ENCODE measurements at regions not wholly inside any gene's neighbourhood (a gene's known extent, or its start where the extent isn't known, plus 50 kb on each side); places are given as distances from the start of the nearest gene placed in this dataset.

DNA sequence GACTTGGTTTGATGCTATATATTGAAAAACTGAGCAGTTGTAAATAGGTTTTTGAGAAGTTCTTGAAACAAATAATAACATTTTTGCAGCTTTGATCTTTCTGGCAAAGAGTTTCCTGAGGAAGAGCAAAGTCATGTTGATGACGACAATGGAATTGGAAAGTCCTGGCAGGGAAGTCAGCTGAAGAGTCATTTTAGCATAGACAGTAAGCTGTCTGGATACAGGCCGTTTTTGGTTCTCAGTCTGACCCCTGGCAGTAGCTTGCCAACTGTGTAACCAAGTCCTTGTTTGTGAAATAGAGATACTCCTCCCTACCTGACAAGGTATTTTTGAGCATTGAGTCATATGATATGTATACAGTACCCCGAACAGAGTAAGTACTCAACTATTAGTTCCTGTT, 193.3 kb downstream of the C11orf91 start:
- Histone ChIP-seq H2AK5ac (ENCODE audit: low read length) (no peak overlapping the region), H3K9ac (ENCODE audit: low read length) (no peak overlapping the region), H3K79me1 (ENCODE audit: low read length) (no peaks in the 10 kb centered on the region), H2BK5ac (ENCODE audit: low read length) (no peak overlapping the region), H3K4me2 (ENCODE audit: low read length) (no peak overlapping the region), H3K56ac (ENCODE audit: low read length) (no peak overlapping the region), H3K27ac (ENCODE audit: low read depth, low read length) (no peak overlapping the region), H3K4me1 (ENCODE audit: control insufficient read depth, low read depth, low read length) (no peaks in the 10 kb centered on the region), H4K5ac (ENCODE audit: low read length) (no peak overlapping the region), H2BK15ac (replicated peaks; ENCODE audit: low read depth) (no peak overlapping the region), H3K18ac (ENCODE audit: low read length) (no peak overlapping the region), H3K4me3 (ENCODE audit: low read length) (no peak overlapping the region), H3K79me2 (ENCODE audit: control insufficient read depth, insufficient read depth, low read length) (no peaks in the 10 kb centered on the region), H2BK120ac (ENCODE audit: low read depth, low read length) (no peak overlapping the region), H3K36me3 (ENCODE audit: control insufficient read depth, insufficient read depth, low read length) (no peaks in the 10 kb centered on the region), H3K4ac (ENCODE audit: low read depth, low read length) (no peak overlapping the region), H4K8ac (ENCODE audit: low read depth, low read length) (no peak overlapping the region), H3K27me3 (ENCODE audit: insufficient read depth, low read length, poor library complexity) (no peaks in the 10 kb centered on the region), H3K23ac (ENCODE audit: low read length) (no peak overlapping the region)
- no CpG with 5 or more reads among the region's 3 CpGs for WGBS (ENCODE audit: extremely low coverage, insufficient coverage, low lambda C conversion rate)
- no peak for DNase-seq

DNA sequence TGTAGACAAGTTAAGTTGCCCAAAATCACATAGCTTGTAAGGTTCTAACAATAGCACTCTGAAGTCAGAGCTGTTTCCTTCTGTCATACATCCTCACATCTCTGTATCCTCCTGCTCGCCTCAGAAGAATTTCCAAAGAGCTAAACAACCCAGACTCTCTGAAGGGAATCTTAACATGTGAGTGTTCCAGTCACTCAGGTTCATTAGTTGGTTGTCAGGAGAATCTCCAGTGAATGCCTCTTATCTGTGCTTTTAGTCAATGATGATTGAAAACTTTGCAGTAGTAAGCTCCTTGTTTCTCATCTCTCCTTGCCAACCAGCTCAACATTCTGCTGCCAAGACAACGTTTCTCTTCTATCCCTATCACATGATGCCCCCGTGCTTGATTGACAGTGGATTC, 195.5 kb downstream of the C11orf91 start:
- no peak overlapping the region for H3K4ac ChIP-seq (ENCODE audit: low read depth, low read length)
- H3K79me2 ChIP-seq (ENCODE audit: control insufficient read depth, insufficient read depth, low read length), result no peaks in the 10 kb centered on the region
- no peak overlapping the region for H3K27ac ChIP-seq (ENCODE audit: low read depth, low read length)
- no peak overlapping the region for H4K5ac ChIP-seq (ENCODE audit: low read length)
- DNase-seq, result no peak
- no peak overlapping the region for H3K23ac ChIP-seq (ENCODE audit: low read length)
- WGBS (ENCODE audit: extremely low coverage, insufficient coverage, low lambda C conversion rate), result no CpG with 5 or more reads among the region's 3 CpGs
- no peak overlapping the region for H4K8ac ChIP-seq (ENCODE audit: low read depth, low read length)
- H2BK120ac ChIP-seq (ENCODE audit: low read depth, low read length), result no peak overlapping the region
- no peak overlapping the region for H3K4me2 ChIP-seq (ENCODE audit: low read length)
- H3K27me3 ChIP-seq (ENCODE audit: insufficient read depth, low read length, poor library complexity), result no peaks in the 10 kb centered on the region
- no peak overlapping the region for H3K56ac ChIP-seq (ENCODE audit: low read length)
- no peaks in the 10 kb centered on the region for H3K79me1 ChIP-seq (ENCODE audit: low read length)
- no peaks in the 10 kb centered on the region for H3K4me1 ChIP-seq (ENCODE audit: control insufficient read depth, low read depth, low read length)
- no peak overlapping the region for H3K4me3 ChIP-seq (ENCODE audit: low read length)
- no peak overlapping the region for H2BK15ac ChIP-seq (replicated peaks; ENCODE audit: low read depth)
- H2BK5ac ChIP-seq (ENCODE audit: low read length), result no peak overlapping the region
- H3K9ac ChIP-seq (ENCODE audit: low read length), result no peak overlapping the region
- H3K36me3 ChIP-seq (ENCODE audit: control insufficient read depth, insufficient read depth, low read length), result no peaks in the 10 kb centered on the region
- no peak overlapping the region for H3K18ac ChIP-seq (ENCODE audit: low read length)
- H2AK5ac ChIP-seq (ENCODE audit: low read length), result no peak overlapping the region

DNA sequence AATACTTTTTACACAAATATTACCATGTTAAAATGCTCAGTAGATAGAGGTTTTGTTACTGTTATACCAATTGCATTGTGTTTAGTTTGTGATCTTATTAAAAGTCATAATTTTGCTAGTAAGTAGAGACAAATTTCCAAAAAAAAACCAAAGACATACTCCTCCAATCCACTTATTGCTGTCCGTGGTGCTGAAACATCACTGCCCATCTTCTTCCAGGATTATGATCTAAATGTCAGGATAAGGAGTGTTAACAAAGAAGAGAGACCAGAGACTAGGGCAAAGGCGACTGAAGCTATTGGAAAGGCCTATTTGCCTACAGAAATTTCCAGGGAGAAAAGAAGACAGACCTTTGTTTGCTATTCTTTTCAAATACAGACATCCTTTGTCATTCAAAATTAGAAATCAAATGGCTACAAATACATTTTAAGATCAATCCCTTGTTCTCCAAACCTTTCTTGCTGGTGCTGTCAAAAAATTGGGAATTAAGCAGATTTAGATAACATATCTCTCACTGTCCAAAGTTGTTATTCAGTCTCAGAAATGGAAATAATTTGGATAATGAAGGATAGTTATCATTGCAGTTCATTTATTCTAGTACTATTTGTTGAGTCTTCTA, 199.7 kb downstream of the C11orf91 start:
- Histone ChIP-seq H2BK120ac (ENCODE audit: low read depth, low read length) (no peak overlapping the region), H3K79me2 (ENCODE audit: control insufficient read depth, insufficient read depth, low read length) (no peaks in the 10 kb centered on the region), H3K56ac (ENCODE audit: low read length) (no peak overlapping the region), H3K18ac (ENCODE audit: low read length) (no peak overlapping the region), H3K79me1 (ENCODE audit: low read length) (no peaks in the 10 kb centered on the region), H2BK15ac (replicated peaks; ENCODE audit: low read depth) (no peak overlapping the region), H4K8ac (ENCODE audit: low read depth, low read length) (no peak overlapping the region), H4K5ac (ENCODE audit: low read length) (no peak overlapping the region), H3K27ac (ENCODE audit: low read depth, low read length) (no peak overlapping the region), H3K4ac (ENCODE audit: low read depth, low read length) (no peak overlapping the region), H3K23ac (ENCODE audit: low read length) (no peak overlapping the region), H3K36me3 (ENCODE audit: control insufficient read depth, insufficient read depth, low read length) (no peaks in the 10 kb centered on the region), H3K9ac (ENCODE audit: low read length) (no peak overlapping the region), H3K27me3 (ENCODE audit: insufficient read depth, low read length, poor library complexity) (no peaks in the 10 kb centered on the region), H3K4me2 (ENCODE audit: low read length) (no peak overlapping the region), H2BK5ac (ENCODE audit: low read length) (no peak overlapping the region), H2AK5ac (ENCODE audit: low read length) (no peak overlapping the region), H3K4me1 (ENCODE audit: control insufficient read depth, low read depth, low read length) (no peaks in the 10 kb centered on the region), H3K4me3 (ENCODE audit: low read length) (no peak overlapping the region)
- WGBS (ENCODE audit: extremely low coverage, insufficient coverage, low lambda C conversion rate), result no CpG with 5 or more reads among the region's 2 CpGs
- DNase-seq, result peak; percentile 61

DNA sequence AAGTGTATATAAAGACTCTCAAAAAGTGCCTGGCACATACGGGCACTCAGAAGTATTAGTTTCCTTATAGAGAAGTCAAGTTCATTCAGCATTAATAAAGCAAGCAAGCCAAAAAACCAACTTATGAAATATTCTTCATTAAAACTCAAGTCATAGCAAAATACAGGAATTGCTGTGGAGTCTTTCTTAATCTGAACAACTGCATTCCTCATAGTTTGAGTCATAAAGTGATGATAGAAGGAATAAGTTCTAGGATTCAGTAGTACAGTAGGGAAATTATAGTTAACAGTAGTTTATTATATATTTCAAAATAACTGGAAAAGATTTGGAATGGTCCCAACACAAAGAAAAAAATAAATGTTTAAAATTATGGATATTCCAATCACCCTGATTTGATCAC, 200.3 kb downstream of the C11orf91 start:
- Histone ChIP-seq H3K36me3 (ENCODE audit: control insufficient read depth, insufficient read depth, low read length) (no peaks in the 10 kb centered on the region), H4K5ac (ENCODE audit: low read length) (no peak overlapping the region), H3K27ac (ENCODE audit: low read depth, low read length) (no peak overlapping the region), H3K4me3 (ENCODE audit: low read length) (no peak overlapping the region), H3K4me1 (ENCODE audit: control insufficient read depth, low read depth, low read length) (no peaks in the 10 kb centered on the region), H3K79me2 (ENCODE audit: control insufficient read depth, insufficient read depth, low read length) (no peaks in the 10 kb centered on the region), H3K9ac (ENCODE audit: low read length) (no peak overlapping the region), H3K4me2 (ENCODE audit: low read length) (no peak overlapping the region), H3K18ac (ENCODE audit: low read length) (no peak overlapping the region), H3K23ac (ENCODE audit: low read length) (no peak overlapping the region), H3K79me1 (ENCODE audit: low read length) (no peaks in the 10 kb centered on the region), H2BK15ac (replicated peaks; ENCODE audit: low read depth) (no peak overlapping the region), H2BK120ac (ENCODE audit: low read depth, low read length) (no peak overlapping the region), H3K27me3 (ENCODE audit: insufficient read depth, low read length, poor library complexity) (no peaks in the 10 kb centered on the region), H3K56ac (ENCODE audit: low read length) (no peak overlapping the region), H3K4ac (ENCODE audit: low read depth, low read length) (no peak overlapping the region), H2AK5ac (ENCODE audit: low read length) (no peak overlapping the region), H4K8ac (ENCODE audit: low read depth, low read length) (no peak overlapping the region), H2BK5ac (ENCODE audit: low read length) (no peak overlapping the region)
- DNase-seq, result no peak
- no CpG with 5 or more reads among the region's 1 CpG for WGBS (ENCODE audit: extremely low coverage, insufficient coverage, low lambda C conversion rate)

DNA sequence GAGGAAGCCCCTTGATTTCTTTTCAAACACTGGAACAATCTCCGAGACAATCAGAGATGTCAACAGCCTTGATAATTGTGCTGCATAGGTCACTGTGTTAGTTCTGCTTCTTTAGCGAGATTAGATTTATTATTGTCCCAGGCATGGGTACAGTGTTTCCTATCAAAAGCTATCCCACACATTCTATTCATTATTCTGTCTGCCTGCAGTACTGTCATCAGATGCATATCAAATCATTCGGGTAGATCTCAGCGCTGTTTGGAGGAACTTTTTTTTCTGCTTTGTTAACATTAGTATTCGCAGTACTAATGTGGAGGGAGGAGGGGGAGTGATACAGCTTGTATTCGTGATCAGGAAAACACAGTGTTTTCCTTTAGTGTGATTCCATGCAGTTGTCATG, 208.0 kb downstream of the C11orf91 start:
- Histone ChIP-seq H3K27me3 (ENCODE audit: insufficient read depth, low read length, poor library complexity) (no peaks in the 10 kb centered on the region), H3K79me2 (ENCODE audit: control insufficient read depth, insufficient read depth, low read length) (no peaks in the 10 kb centered on the region), H3K27ac (ENCODE audit: low read depth, low read length) (no peak overlapping the region), H3K79me1 (ENCODE audit: low read length) (no peaks in the 10 kb centered on the region), H3K4me2 (ENCODE audit: low read length) (no peak overlapping the region), H2BK120ac (ENCODE audit: low read depth, low read length) (no peak overlapping the region), H2AK5ac (ENCODE audit: low read length) (no peak overlapping the region), H3K4me1 (ENCODE audit: control insufficient read depth, low read depth, low read length) (no peaks in the 10 kb centered on the region), H2BK15ac (replicated peaks; ENCODE audit: low read depth) (no peak overlapping the region), H3K36me3 (ENCODE audit: control insufficient read depth, insufficient read depth, low read length) (no peaks in the 10 kb centered on the region), H3K23ac (ENCODE audit: low read length) (no peak overlapping the region), H3K9ac (ENCODE audit: low read length) (no peak overlapping the region), H3K18ac (ENCODE audit: low read length) (no peak overlapping the region), H3K56ac (ENCODE audit: low read length) (no peak overlapping the region), H2BK5ac (ENCODE audit: low read length) (no peak overlapping the region), H3K4ac (ENCODE audit: low read depth, low read length) (no peak overlapping the region), H3K4me3 (ENCODE audit: low read length) (no peak overlapping the region), H4K5ac (ENCODE audit: low read length) (no peak overlapping the region), H4K8ac (ENCODE audit: low read depth, low read length) (no peak overlapping the region)
- WGBS (ENCODE audit: extremely low coverage, insufficient coverage, low lambda C conversion rate), result no CpG with 5 or more reads among the region's 6 CpGs
- no peak for DNase-seq

DNA sequence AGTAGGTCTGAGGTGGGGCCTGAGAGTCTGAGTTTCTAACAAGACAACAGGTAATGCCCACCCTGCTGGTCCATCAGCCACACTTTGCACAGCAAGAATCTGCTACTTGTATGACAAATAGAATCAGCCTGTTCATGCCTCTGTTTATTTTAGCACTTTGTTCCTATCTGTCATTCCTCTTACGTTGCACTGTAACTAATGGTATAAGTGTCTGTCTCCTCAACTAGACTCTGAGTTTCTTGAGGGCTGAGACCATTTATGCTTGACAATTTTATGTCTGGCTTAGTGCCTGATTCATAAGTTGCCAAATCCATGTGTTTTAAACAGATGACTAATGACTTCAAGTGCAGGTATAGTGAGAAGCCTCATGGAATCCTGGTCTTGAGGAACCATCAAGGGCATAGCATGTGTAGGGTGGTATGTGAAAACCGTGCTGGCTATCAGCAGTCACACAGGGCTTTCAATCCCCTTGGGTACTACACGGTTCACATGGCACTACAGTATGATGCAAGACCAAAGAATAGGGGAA, 209.7 kb downstream of the C11orf91 start:
- Histone ChIP-seq H3K9ac (ENCODE audit: low read length) (no peak overlapping the region), H3K18ac (ENCODE audit: low read length) (no peak overlapping the region), H3K79me1 (ENCODE audit: low read length) (no peaks in the 10 kb centered on the region), H3K4me3 (ENCODE audit: low read length) (no peak overlapping the region), H2AK5ac (ENCODE audit: low read length) (no peak overlapping the region), H3K4me2 (ENCODE audit: low read length) (no peak overlapping the region), H2BK120ac (ENCODE audit: low read depth, low read length) (no peak overlapping the region), H3K36me3 (ENCODE audit: control insufficient read depth, insufficient read depth, low read length) (no peaks in the 10 kb centered on the region), H3K4me1 (ENCODE audit: control insufficient read depth, low read depth, low read length) (no peaks in the 10 kb centered on the region), H2BK5ac (ENCODE audit: low read length) (no peak overlapping the region), H3K79me2 (ENCODE audit: control insufficient read depth, insufficient read depth, low read length) (no peaks in the 10 kb centered on the region), H4K5ac (ENCODE audit: low read length) (no peak overlapping the region), H3K27ac (ENCODE audit: low read depth, low read length) (no peak overlapping the region), H3K23ac (ENCODE audit: low read length) (no peak overlapping the region), H4K8ac (ENCODE audit: low read depth, low read length) (no peak overlapping the region), H3K27me3 (ENCODE audit: insufficient read depth, low read length, poor library complexity) (no peaks in the 10 kb centered on the region), H2BK15ac (replicated peaks; ENCODE audit: low read depth) (no peak overlapping the region), H3K4ac (ENCODE audit: low read depth, low read length) (no peak overlapping the region), H3K56ac (ENCODE audit: low read length) (no peak overlapping the region)
- DNase-seq, result no peak
- no CpG with 5 or more reads among the region's 3 CpGs for WGBS (ENCODE audit: extremely low coverage, insufficient coverage, low lambda C conversion rate)
